ENCODE measurements at regions not wholly inside any gene's neighbourhood (a gene's known extent, or its start where the extent isn't known, plus 50 kb on each side); places are given as distances from the start of the nearest gene placed in this dataset.

DNA sequence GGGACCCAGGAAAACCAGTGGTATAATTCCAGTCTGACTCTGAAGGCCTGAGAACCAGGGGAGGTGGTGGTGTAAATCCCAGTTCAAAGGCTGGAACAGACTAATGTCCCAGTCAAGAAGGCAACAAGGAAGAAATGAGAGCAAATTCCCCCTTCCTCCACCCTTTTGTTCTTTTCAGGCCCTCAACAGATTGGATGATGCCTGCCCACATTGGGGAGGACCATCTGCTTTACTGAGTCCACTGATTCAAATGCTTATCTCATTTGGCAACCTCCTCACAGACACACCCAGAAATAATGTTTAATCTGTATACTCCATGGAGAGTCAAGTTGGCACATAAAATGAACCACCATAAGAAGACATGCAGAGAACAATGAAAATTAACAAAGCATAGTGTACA, 61.9 kb upstream of the CRYM start:
- Histone ChIP-seq H3K36me3 (ENCODE audit: insufficient read depth, low read length) (no peaks in the 10 kb centered on the region), H4K20me1 (ENCODE audit: insufficient read depth) (no peaks in the 10 kb centered on the region), H3K9me2 (ENCODE audit: insufficient read depth, low read length) (no peaks in the 10 kb centered on the region), H3K4me2 (ENCODE audit: low read length) (no peak overlapping the region), H3K9ac (ENCODE audit: low read length) (no peak overlapping the region), H2AFZ (ENCODE audit: low read depth, low read length) (no peak overlapping the region), H3K79me2 (replicated peaks; ENCODE audit: insufficient read depth, low read length) (no peaks in the 10 kb centered on the region), H3K9me3 (ENCODE audit: low read length) (no peaks in the 10 kb centered on the region), H3K27me3 (ENCODE audit: insufficient read depth, low read depth, low read length) (no peaks in the 10 kb centered on the region), H3K27ac (ENCODE audit: low read length) (no peak overlapping the region), H3K4me3 (ENCODE audit: low read length) (no peak overlapping the region), H3F3A (ENCODE audit: insufficient read depth, low read length, poor library complexity, severe bottlenecking) (no peaks in the 10 kb centered on the region)
- TF ChIP-seq EZH2 (IDR thresholded peaks at IDR 0.05; ENCODE audit: borderline replicate concordance, insufficient read depth, low read length, poor library complexity, severe bottlenecking) (no peak), RAD21 (conservative IDR thresholded peaks at IDR 0.05) (no peak), SMC3 (conservative IDR thresholded peaks at IDR 0.05; ENCODE audit: poor library complexity) (no peak), TAF1 (IDR thresholded peaks at IDR 0.05; ENCODE audit: low read depth) (no peak), EP300 (conservative IDR thresholded peaks at IDR 0.05; ENCODE audit: poor library complexity, severe bottlenecking) (no peak), POLR2AphosphoS5 (IDR thresholded peaks at IDR 0.05) (no peak), MXI1 (conservative IDR thresholded peaks at IDR 0.05; ENCODE audit: poor library complexity, severe bottlenecking) (no peak)
- TF ChIP-seq, protein P1, sequence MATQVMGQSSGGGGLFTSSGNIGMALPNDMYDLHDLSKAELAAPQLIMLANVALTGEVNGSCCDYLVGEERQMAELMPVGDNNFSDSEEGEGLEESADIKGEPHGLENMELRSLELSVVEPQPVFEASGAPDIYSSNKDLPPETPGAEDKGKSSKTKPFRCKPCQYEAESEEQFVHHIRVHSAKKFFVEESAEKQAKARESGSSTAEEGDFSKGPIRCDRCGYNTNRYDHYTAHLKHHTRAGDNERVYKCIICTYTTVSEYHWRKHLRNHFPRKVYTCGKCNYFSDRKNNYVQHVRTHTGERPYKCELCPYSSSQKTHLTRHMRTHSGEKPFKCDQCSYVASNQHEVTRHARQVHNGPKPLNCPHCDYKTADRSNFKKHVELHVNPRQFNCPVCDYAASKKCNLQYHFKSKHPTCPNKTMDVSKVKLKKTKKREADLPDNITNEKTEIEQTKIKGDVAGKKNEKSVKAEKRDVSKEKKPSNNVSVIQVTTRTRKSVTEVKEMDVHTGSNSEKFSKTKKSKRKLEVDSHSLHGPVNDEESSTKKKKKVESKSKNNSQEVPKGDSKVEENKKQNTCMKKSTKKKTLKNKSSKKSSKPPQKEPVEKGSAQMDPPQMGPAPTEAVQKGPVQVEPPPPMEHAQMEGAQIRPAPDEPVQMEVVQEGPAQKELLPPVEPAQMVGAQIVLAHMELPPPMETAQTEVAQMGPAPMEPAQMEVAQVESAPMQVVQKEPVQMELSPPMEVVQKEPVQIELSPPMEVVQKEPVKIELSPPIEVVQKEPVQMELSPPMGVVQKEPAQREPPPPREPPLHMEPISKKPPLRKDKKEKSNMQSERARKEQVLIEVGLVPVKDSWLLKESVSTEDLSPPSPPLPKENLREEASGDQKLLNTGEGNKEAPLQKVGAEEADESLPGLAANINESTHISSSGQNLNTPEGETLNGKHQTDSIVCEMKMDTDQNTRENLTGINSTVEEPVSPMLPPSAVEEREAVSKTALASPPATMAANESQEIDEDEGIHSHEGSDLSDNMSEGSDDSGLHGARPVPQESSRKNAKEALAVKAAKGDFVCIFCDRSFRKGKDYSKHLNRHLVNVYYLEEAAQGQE (IDR thresholded peaks at IDR 0.05; ENCODE audit: borderline replicate concordance) = no peak
- TF ChIP-seq, protein P2, sequence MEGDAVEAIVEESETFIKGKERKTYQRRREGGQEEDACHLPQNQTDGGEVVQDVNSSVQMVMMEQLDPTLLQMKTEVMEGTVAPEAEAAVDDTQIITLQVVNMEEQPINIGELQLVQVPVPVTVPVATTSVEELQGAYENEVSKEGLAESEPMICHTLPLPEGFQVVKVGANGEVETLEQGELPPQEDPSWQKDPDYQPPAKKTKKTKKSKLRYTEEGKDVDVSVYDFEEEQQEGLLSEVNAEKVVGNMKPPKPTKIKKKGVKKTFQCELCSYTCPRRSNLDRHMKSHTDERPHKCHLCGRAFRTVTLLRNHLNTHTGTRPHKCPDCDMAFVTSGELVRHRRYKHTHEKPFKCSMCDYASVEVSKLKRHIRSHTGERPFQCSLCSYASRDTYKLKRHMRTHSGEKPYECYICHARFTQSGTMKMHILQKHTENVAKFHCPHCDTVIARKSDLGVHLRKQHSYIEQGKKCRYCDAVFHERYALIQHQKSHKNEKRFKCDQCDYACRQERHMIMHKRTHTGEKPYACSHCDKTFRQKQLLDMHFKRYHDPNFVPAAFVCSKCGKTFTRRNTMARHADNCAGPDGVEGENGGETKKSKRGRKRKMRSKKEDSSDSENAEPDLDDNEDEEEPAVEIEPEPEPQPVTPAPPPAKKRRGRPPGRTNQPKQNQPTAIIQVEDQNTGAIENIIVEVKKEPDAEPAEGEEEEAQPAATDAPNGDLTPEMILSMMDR (IDR thresholded peaks at IDR 0.05; ENCODE audit: poor library complexity, severe bottlenecking) = no peak

DNA sequence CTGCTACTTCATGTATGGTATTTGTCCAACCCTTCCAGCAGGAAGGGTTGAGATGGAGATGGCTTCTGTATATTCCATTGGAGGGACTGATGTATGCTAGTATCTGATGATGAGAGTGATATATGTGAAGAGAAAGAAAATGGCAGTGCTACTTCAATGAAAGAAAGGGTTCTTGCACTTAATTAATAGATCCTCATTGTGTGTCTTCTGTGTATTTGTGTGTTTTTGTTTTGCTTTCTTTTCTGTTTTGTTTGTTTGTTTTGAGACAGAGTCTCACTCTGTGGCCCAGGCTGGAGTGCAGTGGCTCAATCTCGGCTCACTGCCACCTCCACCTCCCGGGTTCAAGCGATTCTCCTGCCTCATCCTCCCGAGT, 61.2 kb upstream of the CRYM start:
- Histone ChIP-seq H3K27ac (ENCODE audit: low read length) (no peak overlapping the region), H3K27me3 (ENCODE audit: insufficient read depth, low read depth, low read length) (no peaks in the 10 kb centered on the region), H3F3A (ENCODE audit: insufficient read depth, low read length, poor library complexity, severe bottlenecking) (no peaks in the 10 kb centered on the region), H4K20me1 (ENCODE audit: insufficient read depth) (no peaks in the 10 kb centered on the region), H3K9me3 (ENCODE audit: low read length) (no peaks in the 10 kb centered on the region), H2AFZ (ENCODE audit: low read depth, low read length) (no peak overlapping the region), H3K9me2 (ENCODE audit: insufficient read depth, low read length) (no peaks in the 10 kb centered on the region), H3K4me3 (ENCODE audit: low read length) (no peak overlapping the region), H3K36me3 (ENCODE audit: insufficient read depth, low read length) (no peaks in the 10 kb centered on the region), H3K9ac (ENCODE audit: low read length) (no peak overlapping the region), H3K4me2 (ENCODE audit: low read length) (no peak overlapping the region), H3K79me2 (replicated peaks; ENCODE audit: insufficient read depth, low read length) (no peaks in the 10 kb centered on the region)
- TF ChIP-seq EP300 (conservative IDR thresholded peaks at IDR 0.05; ENCODE audit: poor library complexity, severe bottlenecking) = no peak
- no peak for TF ChIP-seq TAF1 (IDR thresholded peaks at IDR 0.05; ENCODE audit: low read depth)
- TF ChIP-seq RAD21 (conservative IDR thresholded peaks at IDR 0.05) = no peak
- TF ChIP-seq EZH2 (IDR thresholded peaks at IDR 0.05; ENCODE audit: borderline replicate concordance, insufficient read depth, low read length, poor library complexity, severe bottlenecking) = no peak
- TF ChIP-seq SMC3 (conservative IDR thresholded peaks at IDR 0.05; ENCODE audit: poor library complexity) = no peak
- TF ChIP-seq, protein P1 (IDR thresholded peaks at IDR 0.05; ENCODE audit: borderline replicate concordance) = no peak
- TF ChIP-seq, protein P2 (IDR thresholded peaks at IDR 0.05; ENCODE audit: poor library complexity, severe bottlenecking) = no peak
- no peak for TF ChIP-seq MXI1 (conservative IDR thresholded peaks at IDR 0.05; ENCODE audit: poor library complexity, severe bottlenecking)
